HG03135 (cell line): ENCODE measurements at regions not wholly inside any gene's neighbourhood (a gene's known extent, or its start where the extent isn't known, plus 50 kb on each side); places are given as distances from the start of the nearest gene placed in this dataset.
"Not testable (repeated sequence)": the region's sequence is repeated elsewhere in the genome, so short reads cannot be mapped to it uniquely, and the experiment has no call there.

Experiments used
- ATAC-seq: cut with Tn5 transposase; IDR thresholded peaks from one replicate; pipeline ENCODE4 v1.9.1; 2021; ENCODE audit warnings: mild to moderate bottlenecking, moderate library complexity; ENCODE audit not compliant: unreplicated experiment

GRCh38 chr2:55811048-55811447 lies 112.5 kb downstream of the EFEMP1 start:
- ATAC-seq = no peak

- ATAC-seq = no peak
Observed at GRCh38 chr2:55810622-55811020, 113.0 kb downstream of the EFEMP1 start.

DNA sequence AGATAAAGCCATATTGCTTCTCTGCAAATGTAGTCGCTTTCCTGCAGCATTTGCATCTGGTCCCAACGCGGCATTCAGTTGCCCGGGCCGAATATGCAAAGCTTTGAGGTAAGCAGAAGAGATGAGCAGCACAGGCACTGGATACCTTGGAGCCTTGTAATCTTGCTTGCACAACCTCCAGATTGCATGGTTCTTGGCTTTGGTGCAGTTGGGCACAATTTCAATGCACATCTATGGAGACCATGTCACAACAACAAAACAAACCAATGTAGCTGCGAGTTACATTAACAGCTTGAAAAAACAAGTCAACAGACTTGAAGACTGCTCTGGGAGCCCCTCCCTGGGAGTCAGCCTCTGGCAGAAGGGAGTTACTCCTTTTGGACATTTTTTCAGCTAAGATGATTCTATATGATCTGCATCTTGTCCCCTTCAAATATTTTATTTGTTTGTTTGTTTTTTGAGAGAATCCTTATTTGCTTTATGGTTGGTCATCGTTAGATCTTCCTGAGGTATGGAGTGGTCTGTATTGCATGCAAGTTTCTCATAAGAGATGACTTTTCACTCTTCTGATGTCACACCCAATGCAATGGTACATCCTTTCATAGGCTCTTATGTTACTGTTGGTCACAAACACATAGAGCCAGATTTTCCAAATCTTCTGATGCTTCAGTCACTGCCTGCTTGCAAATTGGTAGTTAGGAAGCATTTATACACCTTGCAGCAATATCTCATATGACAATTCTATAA lies 113.5 kb downstream of the EFEMP1 start:
- no peak for ATAC-seq

DNA sequence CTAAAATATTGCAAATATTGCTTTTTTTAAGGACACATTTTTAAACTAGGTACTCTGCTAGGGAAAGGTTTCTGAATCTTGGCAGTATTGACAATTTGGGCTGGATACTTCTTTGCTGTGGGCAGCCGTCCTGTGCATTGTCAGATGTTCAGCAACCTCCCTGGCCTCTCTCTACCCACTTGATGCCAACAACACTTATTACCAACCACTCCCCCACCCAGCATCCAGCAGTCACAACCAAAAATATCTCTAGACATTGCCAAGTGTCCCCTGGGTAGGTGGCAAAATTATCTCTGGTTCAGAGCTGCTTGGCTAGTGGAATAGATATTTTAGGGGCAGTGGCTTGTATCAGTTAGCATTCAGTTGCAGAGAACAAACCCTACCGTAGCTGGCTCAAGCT lies 114.3 kb upstream of the PNPT1 start:
- no peak for ATAC-seq

- no peak for ATAC-seq
Observed at GRCh38 chr2:55805686-55806085, 112.0 kb upstream of the PNPT1 start.

DNA sequence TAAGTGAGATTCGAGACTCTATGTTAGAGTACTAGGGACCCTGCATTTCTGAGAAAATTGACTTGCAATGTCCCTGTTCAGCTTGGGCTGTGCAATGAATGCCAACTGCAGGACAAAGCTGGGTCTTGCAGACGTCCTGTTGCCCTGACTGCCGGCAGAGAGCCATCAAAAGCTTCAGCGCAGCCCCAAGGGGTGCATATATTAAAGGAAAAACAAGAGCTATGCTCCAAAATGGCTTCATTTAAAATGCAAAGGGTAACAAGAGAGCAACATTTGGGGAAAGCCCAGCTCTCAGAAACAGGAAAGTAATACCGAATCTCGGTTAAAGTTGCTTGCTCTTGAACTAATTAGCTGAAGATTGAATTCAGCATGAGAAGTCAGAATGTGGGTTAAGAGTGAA lies 110.9 kb upstream of the PNPT1 start:
- no peak for ATAC-seq

DNA sequence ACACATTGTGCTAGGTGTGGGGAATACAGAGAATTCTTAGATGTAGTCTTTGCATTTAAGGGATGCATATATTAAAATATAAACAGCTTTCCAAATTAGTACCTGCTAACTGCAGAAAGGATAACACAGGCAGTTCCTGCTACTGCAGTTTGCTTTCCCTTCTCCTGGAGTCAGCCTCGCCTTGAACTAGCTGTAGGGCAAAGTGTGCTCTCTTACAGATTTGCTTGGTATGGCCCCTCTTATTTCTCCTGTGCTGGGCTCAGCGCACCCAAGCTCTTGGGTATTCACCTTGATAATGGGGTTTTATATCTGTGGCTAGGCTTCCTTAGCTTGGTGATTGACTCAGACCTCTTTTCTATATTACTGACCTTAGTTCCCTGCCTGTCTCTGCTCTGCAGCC lies 108.4 kb upstream of the PNPT1 start:
- ATAC-seq = no peak

DNA sequence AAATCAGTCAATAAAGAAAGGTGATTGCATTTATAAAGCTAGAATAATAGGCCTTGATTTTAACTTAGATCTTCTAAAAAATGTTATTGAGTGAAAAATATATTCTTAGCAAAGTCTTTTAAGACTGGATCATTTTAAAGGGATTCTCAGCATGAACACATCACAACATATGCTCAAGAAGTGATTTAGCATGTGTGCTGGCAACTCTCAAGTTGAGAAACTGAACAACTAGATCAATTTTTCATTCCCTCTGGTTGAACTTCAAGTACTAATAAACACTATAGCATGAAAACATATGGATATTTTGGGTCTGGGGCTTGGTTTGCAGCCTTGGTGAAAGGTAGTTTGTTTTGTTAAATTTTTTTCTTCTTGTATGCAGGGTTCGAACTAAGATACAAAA lies 107.8 kb upstream of the PNPT1 start:
- no peak for ATAC-seq

DNA sequence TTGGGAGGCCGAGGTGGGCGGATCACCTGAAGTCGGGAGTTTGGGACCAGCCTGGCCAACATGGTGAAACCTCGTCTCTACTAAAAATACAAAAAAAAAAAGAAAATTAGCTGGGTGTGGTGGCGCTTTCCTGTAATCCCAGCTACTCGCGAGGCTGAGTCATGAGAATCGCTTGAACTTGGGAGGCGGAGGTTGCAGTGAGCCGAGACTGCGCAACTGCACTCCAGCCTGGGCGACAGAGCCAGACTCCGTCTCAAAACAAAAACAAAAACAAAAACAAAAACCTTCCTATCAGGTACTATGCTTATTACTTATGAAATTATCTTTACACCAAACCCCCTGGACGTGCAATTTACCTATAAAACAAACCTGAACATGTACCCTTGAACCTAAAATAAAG lies 106.0 kb upstream of the PNPT1 start:
- not testable (repeated sequence) for ATAC-seq

- ATAC-seq = no peak
Observed at GRCh38 chr2:55796121-55796520, 102.5 kb upstream of the PNPT1 start.

DNA sequence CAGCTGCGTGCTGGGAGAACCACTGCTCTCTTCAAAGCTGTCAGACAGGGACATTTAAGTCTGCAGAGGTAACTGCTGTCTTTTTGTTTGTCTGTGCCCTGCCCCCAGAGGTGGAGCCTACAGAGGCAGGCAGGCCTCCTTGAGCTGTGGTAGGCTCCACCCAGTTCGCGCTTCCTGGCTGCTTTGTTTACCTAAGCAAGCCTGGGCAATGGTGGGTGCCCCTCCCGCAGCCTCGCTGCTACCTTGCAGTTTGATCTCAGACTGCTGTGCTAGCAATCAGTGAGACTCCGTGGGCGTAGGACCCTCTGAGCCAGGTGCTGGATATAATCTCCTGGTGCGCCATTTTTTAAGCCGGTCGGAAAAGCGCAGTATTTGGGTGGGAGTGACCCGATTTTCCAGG lies 100.0 kb upstream of the PNPT1 start:
- not testable (repeated sequence) for ATAC-seq

DNA sequence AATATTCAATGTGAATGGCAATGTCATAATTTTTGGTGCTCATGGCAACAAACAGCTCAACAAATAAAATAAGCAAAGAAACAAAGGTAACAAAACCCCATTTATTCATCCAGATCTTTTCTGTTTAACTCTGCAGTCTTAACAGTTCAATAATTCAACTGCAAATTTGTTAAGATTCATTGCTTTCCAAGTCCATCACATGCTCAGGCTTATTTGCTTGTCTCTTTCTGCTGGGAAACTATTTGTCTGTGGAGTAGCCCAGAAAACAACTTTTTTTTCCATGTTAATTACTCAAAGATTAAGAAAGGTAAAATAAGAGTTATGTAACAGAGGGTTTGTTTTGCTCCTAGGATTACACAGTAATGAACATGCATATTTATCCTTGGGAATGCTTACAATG lies 92.6 kb upstream of the PNPT1 start:
- ATAC-seq = no peak

DNA sequence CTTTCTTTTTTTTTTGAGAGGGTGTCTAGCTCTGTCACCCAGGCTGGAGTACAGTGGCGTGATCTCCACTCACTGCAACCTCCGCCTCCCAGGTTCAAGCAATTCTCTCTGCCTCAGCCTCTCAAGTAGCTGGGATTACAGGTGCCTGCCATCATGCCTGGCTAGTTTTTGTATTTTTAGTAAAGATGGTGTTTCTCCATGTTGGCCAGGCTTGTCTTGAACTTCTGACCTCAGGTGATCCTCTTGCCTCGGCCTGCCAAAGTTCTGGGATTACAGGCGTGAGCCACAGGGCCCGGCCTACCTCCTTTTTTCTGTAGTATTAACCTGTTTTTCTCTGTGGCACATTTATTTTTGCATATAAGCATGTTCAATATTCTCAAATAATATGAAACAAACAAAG lies 90.1 kb upstream of the PNPT1 start:
- ATAC-seq = not testable (repeated sequence)

DNA sequence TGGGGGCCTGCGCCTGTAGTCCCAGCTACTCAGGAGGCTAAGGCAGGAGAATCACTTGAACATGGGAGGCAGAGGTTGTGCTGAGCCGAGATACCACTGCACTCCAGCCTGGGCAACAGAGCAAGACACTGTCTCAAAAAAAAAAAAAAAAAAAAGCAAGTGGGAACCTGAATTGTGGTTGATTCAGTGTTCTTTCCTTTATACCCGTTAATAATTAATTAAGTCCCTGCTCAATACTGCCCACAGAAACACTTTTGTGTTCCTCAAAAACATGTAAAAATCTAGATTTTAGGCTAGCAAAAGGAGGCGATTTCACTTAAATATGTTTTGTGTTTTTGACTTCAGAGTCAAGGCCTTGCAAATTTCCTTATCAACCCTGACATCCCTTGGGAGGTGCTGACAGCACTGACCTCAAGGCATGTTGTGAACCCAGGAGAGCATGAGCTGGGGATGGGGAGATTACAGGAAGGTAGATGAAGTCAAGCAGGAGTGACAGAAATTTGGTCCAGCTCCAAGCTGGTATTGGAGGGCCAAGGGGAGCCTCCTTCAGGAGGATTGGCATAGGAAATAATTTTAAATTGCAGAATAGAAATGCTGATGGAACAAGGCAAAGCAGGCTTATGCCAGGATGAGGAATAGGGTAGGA lies 89.0 kb upstream of the PNPT1 start:
- no peak for ATAC-seq

- ATAC-seq = no peak
Observed at GRCh38 chr2:55781542-55781941, 87.9 kb upstream of the PNPT1 start.

GRCh38 chr2:55780697-55781096 lies 87.1 kb upstream of the PNPT1 start:
- ATAC-seq = no peak

- ATAC-seq = no peak
Observed at GRCh38 chr2:55779459-55780421, 86.1 kb upstream of the PNPT1 start.

GRCh38 chr2:55776966-55777365 lies 83.3 kb upstream of the PNPT1 start:
- no peak for ATAC-seq

DNA sequence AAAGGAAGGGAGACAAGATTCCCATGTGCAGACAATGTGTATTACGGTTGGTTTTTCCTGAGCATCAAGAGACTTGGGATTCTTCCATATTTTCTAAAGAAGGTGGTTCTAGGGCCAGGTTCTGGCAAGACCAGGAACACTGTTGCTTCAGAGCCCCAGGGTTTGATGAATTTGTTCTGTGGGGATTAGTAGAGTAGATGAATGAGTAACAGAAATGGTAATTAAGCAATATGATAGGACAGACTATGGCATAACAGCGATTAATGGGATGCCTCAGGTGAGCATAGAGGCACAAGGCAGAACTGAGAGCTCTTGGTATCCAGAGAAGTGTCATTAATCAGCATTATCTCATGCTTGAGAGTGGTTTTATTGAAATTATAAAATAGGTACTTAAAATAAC lies 82.8 kb upstream of the PNPT1 start:
- ATAC-seq = no peak

DNA sequence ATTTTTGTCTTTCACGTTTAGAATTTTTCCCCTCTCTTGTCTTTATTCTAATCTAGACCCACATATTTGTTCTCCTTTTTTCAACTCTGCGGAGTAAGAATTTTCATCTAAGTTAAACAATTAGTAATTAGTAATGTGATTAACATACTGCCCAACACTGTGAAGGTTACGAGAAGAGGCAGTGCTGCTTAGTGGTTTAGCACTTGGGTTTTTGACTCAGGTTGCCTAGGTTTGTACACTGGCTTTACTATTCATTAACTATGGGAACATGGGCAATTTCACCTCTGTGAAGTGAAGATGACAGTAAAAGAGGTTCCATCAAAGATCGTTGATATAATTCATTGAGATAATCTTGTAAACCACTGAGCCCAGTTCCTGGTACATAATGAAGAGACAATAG lies 82.2 kb upstream of the PNPT1 start:
- peak; percentile 44 for ATAC-seq

- not testable (repeated sequence) for ATAC-seq
Observed at GRCh38 chr2:55773651-55774050, 80.0 kb upstream of the PNPT1 start.
